Prostate gland (tissue), 1 donor: ENCODE measurements at regions not wholly inside any gene's neighbourhood (a gene's known extent, or its start where the extent isn't known, plus 50 kb on each side); places are given as distances from the start of the nearest gene placed in this dataset.

ENCODE experiments used
- POLR2A ChIP-seq: fragments of 450-650 bp; IDR thresholded peaks from one replicate; pipeline ENCODE4 v1.6.1; 2016; ENCODE audit warnings: antibody characterized with exemption, mild to moderate bottlenecking
- POLR2AphosphoS5 ChIP-seq: sonication (generic); formaldehyde crosslinking; IDR thresholded peaks from one replicate; pipeline ENCODE4 v1.6.1; 2017; ENCODE audit warnings: antibody characterized with exemption

- no peak for TF ChIP-seq POLR2AphosphoS5
- TF ChIP-seq POLR2A, result no peak
Measured at GRCh38 chr10:78193189-78193588, 159.5 kb downstream of the RPS24 start.
